ENCODE measurements at regions not wholly inside any gene's neighbourhood (a gene's known extent, or its start where the extent isn't known, plus 50 kb on each side); places are given as distances from the start of the nearest gene placed in this dataset.

DNA sequence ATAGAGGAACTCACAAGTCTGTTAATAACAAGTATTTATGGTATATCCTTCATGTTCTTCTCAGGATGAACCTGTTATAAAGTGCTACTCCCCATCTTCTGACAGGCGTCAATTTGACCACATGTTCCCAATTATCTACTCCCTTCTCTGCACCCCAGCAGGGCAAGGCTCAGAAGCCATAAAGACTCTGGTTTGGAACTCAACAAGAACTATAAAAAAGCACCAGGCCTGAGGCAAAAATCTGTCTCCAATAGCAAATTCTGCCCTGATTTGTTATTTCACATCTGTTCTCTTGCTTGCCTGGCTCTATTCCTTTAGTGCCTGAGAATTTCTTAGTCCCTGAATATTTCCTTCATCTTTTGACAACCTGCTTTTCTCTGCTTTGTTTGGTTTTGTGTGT is 618.2 kb upstream of the KIRREL3 start:
- ATAC-seq (ENCODE audit: insufficient number of reproducible peaks, low FRiP score, low read depth) (no peak), DNase-seq (ENCODE audit: low spot score) (no peak)
- Histone ChIP-seq H3K9me3 (no peaks in the 10 kb centered on the region), H3K36me3 (no peaks in the 10 kb centered on the region), H3K4me3 (no peak overlapping the region), H3K27ac (no peak overlapping the region), H3K27me3 (replicated peaks; ENCODE audit: insufficient read depth) (no peaks in the 10 kb centered on the region), H3K4me1 (ENCODE audit: control insufficient read depth in 1 of 2, low read depth in 2 of 2) (no peaks in the 10 kb centered on the region)
- TF ChIP-seq, protein P1, sequence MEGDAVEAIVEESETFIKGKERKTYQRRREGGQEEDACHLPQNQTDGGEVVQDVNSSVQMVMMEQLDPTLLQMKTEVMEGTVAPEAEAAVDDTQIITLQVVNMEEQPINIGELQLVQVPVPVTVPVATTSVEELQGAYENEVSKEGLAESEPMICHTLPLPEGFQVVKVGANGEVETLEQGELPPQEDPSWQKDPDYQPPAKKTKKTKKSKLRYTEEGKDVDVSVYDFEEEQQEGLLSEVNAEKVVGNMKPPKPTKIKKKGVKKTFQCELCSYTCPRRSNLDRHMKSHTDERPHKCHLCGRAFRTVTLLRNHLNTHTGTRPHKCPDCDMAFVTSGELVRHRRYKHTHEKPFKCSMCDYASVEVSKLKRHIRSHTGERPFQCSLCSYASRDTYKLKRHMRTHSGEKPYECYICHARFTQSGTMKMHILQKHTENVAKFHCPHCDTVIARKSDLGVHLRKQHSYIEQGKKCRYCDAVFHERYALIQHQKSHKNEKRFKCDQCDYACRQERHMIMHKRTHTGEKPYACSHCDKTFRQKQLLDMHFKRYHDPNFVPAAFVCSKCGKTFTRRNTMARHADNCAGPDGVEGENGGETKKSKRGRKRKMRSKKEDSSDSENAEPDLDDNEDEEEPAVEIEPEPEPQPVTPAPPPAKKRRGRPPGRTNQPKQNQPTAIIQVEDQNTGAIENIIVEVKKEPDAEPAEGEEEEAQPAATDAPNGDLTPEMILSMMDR (IDR thresholded peaks at IDR 0.05): no peak

DNA sequence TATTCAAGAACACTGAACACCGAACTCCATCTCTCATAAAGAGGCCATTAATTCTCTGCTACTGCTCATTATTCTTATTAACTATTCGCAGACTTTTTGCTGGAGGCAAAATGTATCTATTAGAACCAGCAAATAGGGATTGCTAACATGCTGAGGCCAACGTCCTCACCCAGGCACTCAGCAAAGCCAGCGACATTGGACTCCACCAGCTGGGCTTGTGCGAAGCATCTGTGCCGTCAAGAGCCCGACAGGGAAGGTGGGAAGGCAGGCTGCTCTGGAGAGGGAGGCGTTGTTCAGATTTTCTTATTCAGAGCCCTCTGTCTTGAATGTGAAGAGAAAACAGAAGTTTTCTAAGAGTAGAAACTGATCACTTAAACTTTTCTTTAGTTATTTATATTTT is 615.6 kb upstream of the KIRREL3 start:
- H3K4me3 ChIP-seq: no peak overlapping the region
- H3K27me3 ChIP-seq (replicated peaks; ENCODE audit: insufficient read depth): no peaks in the 10 kb centered on the region
- H3K9me3 ChIP-seq: no peaks in the 10 kb centered on the region
- ATAC-seq (ENCODE audit: insufficient number of reproducible peaks, low FRiP score, low read depth) (no peak), DNase-seq (ENCODE audit: low spot score) (no peak)
- H3K4me1 ChIP-seq (ENCODE audit: control insufficient read depth in 1 of 2, low read depth in 2 of 2): no peaks in the 10 kb centered on the region
- H3K36me3 ChIP-seq: no peaks in the 10 kb centered on the region
- TF ChIP-seq, protein P1 (IDR thresholded peaks at IDR 0.05): no peak
- no peak overlapping the region for H3K27ac ChIP-seq

DNA sequence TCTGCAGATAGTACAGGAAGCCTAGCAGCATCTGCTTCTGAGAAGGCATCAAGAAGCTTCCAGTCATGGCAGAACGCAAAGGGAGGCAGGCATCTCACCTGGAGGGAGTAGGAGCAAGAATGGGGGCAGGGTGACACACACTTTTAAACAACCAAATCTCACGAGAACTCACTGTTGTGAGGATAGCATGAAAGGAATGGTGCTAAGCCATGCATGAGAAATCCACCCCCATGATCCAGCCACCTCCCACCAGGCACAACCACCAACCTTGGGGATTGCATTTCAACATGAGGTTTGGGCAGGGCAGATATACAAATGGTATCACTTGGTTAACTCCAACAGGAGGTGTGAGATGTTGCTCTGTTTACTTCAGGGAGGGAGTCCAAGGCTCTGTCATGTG is 612.0 kb upstream of the KIRREL3 start:
- TF ChIP-seq, protein P1 (IDR thresholded peaks at IDR 0.05): no peak
- no peaks in the 10 kb centered on the region for H3K4me1 ChIP-seq (ENCODE audit: control insufficient read depth in 1 of 2, low read depth in 2 of 2)
- no peak for ATAC-seq (ENCODE audit: insufficient number of reproducible peaks, low FRiP score, low read depth)
- H3K27me3 ChIP-seq (replicated peaks; ENCODE audit: insufficient read depth): no peaks in the 10 kb centered on the region
- no peak overlapping the region for H3K27ac ChIP-seq
- no peaks in the 10 kb centered on the region for H3K36me3 ChIP-seq
- no peak for DNase-seq (ENCODE audit: low spot score)
- no peak overlapping the region for H3K4me3 ChIP-seq
- no peaks in the 10 kb centered on the region for H3K9me3 ChIP-seq

DNA sequence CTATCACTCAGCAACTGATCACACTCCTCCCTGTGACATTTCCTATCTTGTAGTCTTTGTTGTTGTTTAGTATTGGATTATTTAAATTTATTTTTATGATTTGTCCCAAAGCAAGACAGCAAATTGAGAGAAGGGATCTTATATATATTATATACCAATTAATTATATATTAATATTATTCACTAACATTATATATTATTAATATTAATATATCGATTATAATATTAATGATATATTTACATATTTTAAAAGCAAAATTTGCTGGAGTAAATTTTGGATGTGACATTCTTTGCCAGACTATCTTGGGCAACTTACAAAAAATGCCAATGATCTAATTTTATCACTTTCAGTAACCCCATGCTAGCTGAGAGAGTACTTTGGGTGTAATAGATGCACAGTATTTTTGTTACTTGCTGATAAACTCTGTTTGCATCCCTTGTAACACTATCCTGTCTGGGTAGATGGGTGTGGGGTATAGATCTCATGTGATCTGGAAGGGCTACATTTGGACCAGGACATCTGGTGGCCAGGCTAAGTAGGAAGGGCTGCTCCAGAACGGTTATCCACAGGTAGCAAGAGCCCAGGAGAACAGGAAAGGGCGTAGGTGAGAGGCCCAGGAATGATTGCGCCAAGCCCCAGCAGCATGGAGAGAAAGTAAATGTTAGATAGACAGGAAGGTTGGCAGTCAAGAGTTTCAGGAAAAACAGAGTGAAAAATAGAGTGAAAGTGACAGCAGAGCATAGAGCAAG is 608.6 kb upstream of the KIRREL3 start:
- Histone ChIP-seq H3K4me1 (ENCODE audit: control insufficient read depth in 1 of 2, low read depth in 2 of 2) (no peaks in the 10 kb centered on the region), H3K9me3 (no peaks in the 10 kb centered on the region), H3K27ac (no peak overlapping the region), H3K27me3 (replicated peaks; ENCODE audit: insufficient read depth) (no peaks in the 10 kb centered on the region), H3K36me3 (no peaks in the 10 kb centered on the region), H3K4me3 (no peak overlapping the region)
- DNase-seq (ENCODE audit: low spot score) (no peak), ATAC-seq (ENCODE audit: insufficient number of reproducible peaks, low FRiP score, low read depth) (no peak)
- TF ChIP-seq, protein P1 (IDR thresholded peaks at IDR 0.05): no peak

DNA sequence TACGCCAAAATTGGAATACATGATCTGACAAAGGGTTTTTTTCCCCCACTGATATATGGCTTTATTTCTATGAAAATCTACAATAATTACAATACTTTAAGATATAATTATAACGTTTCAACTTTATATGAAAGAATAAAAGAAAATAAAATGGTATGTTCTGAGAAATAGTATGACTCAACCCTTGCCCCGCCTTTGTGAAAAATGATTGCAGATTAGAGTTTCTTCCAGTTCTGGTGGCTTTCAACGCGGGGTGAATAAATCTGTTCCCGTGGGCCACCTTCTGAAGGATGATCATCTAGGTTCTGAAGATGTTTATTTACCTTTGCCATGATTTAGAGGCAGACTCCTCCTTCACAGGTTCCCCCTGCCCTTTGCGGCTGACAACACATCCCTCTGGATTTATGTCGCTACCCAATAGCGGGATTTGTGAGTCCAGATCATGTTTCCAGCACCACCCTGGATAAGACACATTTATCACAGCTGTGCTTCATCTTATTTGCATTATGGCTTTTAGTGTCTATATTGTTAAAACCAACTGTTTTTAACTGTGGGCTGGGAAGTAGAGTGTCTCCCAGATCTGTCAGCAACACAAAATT is 607.0 kb upstream of the KIRREL3 start:
- no peak for DNase-seq (ENCODE audit: low spot score)
- Histone ChIP-seq H3K27me3 (replicated peaks; ENCODE audit: insufficient read depth) (no peaks in the 10 kb centered on the region), H3K4me1 (ENCODE audit: control insufficient read depth in 1 of 2, low read depth in 2 of 2) (no peaks in the 10 kb centered on the region), H3K4me3 (no peak overlapping the region), H3K36me3 (no peaks in the 10 kb centered on the region), H3K27ac (no peak overlapping the region), H3K9me3 (no peaks in the 10 kb centered on the region)
- TF ChIP-seq, protein P1 (IDR thresholded peaks at IDR 0.05): no peak
- no peak for ATAC-seq (ENCODE audit: insufficient number of reproducible peaks, low FRiP score, low read depth)
